Liver (tissue), 3 donors: ENCODE measurements at regions not wholly inside any gene's neighbourhood (a gene's known extent, or its start where the extent isn't known, plus 50 kb on each side); places are given as distances from the start of the nearest gene placed in this dataset.

Experiments used
- FOXA1 ChIP-seq: IDR thresholded peaks from 2 replicates; pipeline ENCODE4 v1.6.1; 2016; ENCODE audit warnings: antibody characterized with exemption
- GABPA ChIP-seq, 2 donors: IDR thresholded peaks in 1 of 2; conservative IDR thresholded peaks in 1 of 2; 2 replicates each; pipeline ENCODE4 v1.6.1; 2016; ENCODE audit warnings: antibody characterized with exemption in 2 of 2, mild to moderate bottlenecking in 1 of 2, moderate library complexity in 1 of 2
- NR2F2 ChIP-seq: IDR thresholded peaks from 2 replicates; pipeline ENCODE4 v1.6.1; 2016; ENCODE audit warnings: antibody characterized with exemption
- RAD21 ChIP-seq, 2 donors: IDR thresholded peaks; 2 replicates each; pipeline ENCODE4 v1.6.1; 2016; ENCODE audit warnings: antibody characterized with exemption in 2 of 2, mild to moderate bottlenecking in 2 of 2
- TAF1 ChIP-seq: conservative IDR thresholded peaks from 2 replicates; pipeline ENCODE4 v1.6.1; 2016; ENCODE audit warnings: antibody characterized with exemption, mild to moderate bottlenecking
- YY1 ChIP-seq: IDR thresholded peaks from 2 replicates; pipeline ENCODE4 v1.6.1; 2016; ENCODE audit warnings: antibody characterized with exemption, mild to moderate bottlenecking
- TF ChIP-seq, protein P1 (sequence below): fragments of 150-350 bp; IDR thresholded peaks from 2 replicates; pipeline ENCODE4 v1.5.1; 2017; ENCODE audit warnings: improper control_type of control experiment, low read depth, low read length; ENCODE audit not compliant: missing input control
- TF ChIP-seq, protein P2 (sequence below): IDR thresholded peaks from 2 replicates; pipeline ENCODE4 v1.6.1; 2016; ENCODE audit warnings: antibody characterized with exemption, mild to moderate bottlenecking
- TF ChIP-seq, protein P3 (sequence below): IDR thresholded peaks from 2 replicates; pipeline ENCODE4 v1.6.1; 2016; ENCODE audit warnings: antibody characterized with exemption
- TF ChIP-seq, protein P4 (sequence below): IDR thresholded peaks from 2 replicates; pipeline ENCODE4 v1.6.1; 2016; ENCODE audit warnings: antibody characterized with exemption
- donor health status: healthy.
- donor health status: healthy.

DNA sequence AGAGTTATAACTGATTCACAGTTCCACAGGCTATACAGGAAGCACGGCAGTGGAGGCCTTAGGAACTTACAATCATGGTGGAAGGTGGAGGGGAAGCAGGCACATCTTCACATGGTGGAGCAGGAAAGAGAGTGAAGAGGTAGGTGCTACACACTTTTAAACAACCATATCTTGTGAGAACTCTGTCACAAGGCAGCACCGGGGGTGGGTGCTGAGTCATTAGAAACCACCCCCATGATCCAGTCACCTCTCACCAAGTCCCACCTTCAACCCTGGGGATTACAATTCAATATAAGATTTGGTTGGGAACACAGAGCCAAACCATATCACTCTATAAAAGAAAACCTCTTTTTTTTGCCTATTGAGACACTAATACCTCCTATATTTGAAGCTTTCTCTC, 1108.5 kb upstream of the CDH2 start:
- TF ChIP-seq YY1 (no peak), RAD21 (IDR thresholded peaks at IDR 0.05) (no peak), NR2F2 (no peak), FOXA1 (no peak), TAF1 (no peak), GABPA (IDR thresholded peaks at IDR 0.05 in 1 of 2, conservative IDR thresholded peaks at IDR 0.05 in 1 of 2) (no peak)
- TF ChIP-seq, protein P1, sequence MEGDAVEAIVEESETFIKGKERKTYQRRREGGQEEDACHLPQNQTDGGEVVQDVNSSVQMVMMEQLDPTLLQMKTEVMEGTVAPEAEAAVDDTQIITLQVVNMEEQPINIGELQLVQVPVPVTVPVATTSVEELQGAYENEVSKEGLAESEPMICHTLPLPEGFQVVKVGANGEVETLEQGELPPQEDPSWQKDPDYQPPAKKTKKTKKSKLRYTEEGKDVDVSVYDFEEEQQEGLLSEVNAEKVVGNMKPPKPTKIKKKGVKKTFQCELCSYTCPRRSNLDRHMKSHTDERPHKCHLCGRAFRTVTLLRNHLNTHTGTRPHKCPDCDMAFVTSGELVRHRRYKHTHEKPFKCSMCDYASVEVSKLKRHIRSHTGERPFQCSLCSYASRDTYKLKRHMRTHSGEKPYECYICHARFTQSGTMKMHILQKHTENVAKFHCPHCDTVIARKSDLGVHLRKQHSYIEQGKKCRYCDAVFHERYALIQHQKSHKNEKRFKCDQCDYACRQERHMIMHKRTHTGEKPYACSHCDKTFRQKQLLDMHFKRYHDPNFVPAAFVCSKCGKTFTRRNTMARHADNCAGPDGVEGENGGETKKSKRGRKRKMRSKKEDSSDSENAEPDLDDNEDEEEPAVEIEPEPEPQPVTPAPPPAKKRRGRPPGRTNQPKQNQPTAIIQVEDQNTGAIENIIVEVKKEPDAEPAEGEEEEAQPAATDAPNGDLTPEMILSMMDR: no peak
- TF ChIP-seq, protein P2, sequence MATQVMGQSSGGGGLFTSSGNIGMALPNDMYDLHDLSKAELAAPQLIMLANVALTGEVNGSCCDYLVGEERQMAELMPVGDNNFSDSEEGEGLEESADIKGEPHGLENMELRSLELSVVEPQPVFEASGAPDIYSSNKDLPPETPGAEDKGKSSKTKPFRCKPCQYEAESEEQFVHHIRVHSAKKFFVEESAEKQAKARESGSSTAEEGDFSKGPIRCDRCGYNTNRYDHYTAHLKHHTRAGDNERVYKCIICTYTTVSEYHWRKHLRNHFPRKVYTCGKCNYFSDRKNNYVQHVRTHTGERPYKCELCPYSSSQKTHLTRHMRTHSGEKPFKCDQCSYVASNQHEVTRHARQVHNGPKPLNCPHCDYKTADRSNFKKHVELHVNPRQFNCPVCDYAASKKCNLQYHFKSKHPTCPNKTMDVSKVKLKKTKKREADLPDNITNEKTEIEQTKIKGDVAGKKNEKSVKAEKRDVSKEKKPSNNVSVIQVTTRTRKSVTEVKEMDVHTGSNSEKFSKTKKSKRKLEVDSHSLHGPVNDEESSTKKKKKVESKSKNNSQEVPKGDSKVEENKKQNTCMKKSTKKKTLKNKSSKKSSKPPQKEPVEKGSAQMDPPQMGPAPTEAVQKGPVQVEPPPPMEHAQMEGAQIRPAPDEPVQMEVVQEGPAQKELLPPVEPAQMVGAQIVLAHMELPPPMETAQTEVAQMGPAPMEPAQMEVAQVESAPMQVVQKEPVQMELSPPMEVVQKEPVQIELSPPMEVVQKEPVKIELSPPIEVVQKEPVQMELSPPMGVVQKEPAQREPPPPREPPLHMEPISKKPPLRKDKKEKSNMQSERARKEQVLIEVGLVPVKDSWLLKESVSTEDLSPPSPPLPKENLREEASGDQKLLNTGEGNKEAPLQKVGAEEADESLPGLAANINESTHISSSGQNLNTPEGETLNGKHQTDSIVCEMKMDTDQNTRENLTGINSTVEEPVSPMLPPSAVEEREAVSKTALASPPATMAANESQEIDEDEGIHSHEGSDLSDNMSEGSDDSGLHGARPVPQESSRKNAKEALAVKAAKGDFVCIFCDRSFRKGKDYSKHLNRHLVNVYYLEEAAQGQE: no peak
- TF ChIP-seq, protein P3, sequence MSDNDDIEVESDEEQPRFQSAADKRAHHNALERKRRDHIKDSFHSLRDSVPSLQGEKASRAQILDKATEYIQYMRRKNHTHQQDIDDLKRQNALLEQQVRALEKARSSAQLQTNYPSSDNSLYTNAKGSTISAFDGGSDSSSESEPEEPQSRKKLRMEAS: no peak
- TF ChIP-seq, protein P4, sequence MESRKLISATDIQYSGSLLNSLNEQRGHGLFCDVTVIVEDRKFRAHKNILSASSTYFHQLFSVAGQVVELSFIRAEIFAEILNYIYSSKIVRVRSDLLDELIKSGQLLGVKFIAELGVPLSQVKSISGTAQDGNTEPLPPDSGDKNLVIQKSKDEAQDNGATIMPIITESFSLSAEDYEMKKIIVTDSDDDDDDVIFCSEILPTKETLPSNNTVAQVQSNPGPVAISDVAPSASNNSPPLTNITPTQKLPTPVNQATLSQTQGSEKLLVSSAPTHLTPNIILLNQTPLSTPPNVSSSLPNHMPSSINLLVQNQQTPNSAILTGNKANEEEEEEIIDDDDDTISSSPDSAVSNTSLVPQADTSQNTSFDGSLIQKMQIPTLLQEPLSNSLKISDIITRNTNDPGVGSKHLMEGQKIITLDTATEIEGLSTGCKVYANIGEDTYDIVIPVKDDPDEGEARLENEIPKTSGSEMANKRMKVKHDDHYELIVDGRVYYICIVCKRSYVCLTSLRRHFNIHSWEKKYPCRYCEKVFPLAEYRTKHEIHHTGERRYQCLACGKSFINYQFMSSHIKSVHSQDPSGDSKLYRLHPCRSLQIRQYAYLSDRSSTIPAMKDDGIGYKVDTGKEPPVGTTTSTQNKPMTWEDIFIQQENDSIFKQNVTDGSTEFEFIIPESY: no peak
